Retinal pigment epithelial cell (primary cell): ENCODE measurements at regions not wholly inside any gene's neighbourhood (a gene's known extent, or its start where the extent isn't known, plus 50 kb on each side); places are given as distances from the start of the nearest gene placed in this dataset.
"Not testable (repeated sequence)": the region's sequence is repeated elsewhere in the genome, so short reads cannot be mapped to it uniquely, and the experiment has no call there.

Experiments
- DNase-seq: peaks from one replicate; pipeline ENCODE4 v3.0.0-alpha.2; 2010; ENCODE audit warnings: low read depth
- H3K4me3 ChIP-seq: 2 replicates; pipeline ENCODE4 v1.5.1; 2011; ENCODE audit warnings: mild to moderate bottlenecking, low read length, control low read depth, moderate library complexity
- TF ChIP-seq, protein P1 (sequence below): conservative IDR thresholded peaks from 2 replicates; pipeline ENCODE4 v1.5.1; 2011; ENCODE audit warnings: low read depth, low read length, control low read depth, inconsistent platforms

GRCh38 chr4:174056959-174057358 lies 226.5 kb downstream of the FBXO8 start:
- TF ChIP-seq, protein P1, sequence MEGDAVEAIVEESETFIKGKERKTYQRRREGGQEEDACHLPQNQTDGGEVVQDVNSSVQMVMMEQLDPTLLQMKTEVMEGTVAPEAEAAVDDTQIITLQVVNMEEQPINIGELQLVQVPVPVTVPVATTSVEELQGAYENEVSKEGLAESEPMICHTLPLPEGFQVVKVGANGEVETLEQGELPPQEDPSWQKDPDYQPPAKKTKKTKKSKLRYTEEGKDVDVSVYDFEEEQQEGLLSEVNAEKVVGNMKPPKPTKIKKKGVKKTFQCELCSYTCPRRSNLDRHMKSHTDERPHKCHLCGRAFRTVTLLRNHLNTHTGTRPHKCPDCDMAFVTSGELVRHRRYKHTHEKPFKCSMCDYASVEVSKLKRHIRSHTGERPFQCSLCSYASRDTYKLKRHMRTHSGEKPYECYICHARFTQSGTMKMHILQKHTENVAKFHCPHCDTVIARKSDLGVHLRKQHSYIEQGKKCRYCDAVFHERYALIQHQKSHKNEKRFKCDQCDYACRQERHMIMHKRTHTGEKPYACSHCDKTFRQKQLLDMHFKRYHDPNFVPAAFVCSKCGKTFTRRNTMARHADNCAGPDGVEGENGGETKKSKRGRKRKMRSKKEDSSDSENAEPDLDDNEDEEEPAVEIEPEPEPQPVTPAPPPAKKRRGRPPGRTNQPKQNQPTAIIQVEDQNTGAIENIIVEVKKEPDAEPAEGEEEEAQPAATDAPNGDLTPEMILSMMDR = no peak
- no peak overlapping the region for H3K4me3 ChIP-seq
- no peak for DNase-seq

- no peak overlapping the region for H3K4me3 ChIP-seq
- TF ChIP-seq, protein P1 = no peak
- no peak for DNase-seq
Observed at GRCh38 chr4:174055344-174055743, 228.1 kb downstream of the FBXO8 start.

GRCh38 chr4:174053895-174054294 lies 229.6 kb downstream of the FBXO8 start:
- DNase-seq = no peak
- TF ChIP-seq, protein P1 = no peak

GRCh38 chr4:174047363-174047762 lies 236.1 kb downstream of the FBXO8 start:
- no peak for DNase-seq
- H3K4me3 ChIP-seq = no peak overlapping the region
- TF ChIP-seq, protein P1 = no peak

More at GRCh38 chr4:174053895-174054294, 229.6 kb downstream of the FBXO8 start:
- H3K4me3 ChIP-seq = no peak overlapping the region

DNA sequence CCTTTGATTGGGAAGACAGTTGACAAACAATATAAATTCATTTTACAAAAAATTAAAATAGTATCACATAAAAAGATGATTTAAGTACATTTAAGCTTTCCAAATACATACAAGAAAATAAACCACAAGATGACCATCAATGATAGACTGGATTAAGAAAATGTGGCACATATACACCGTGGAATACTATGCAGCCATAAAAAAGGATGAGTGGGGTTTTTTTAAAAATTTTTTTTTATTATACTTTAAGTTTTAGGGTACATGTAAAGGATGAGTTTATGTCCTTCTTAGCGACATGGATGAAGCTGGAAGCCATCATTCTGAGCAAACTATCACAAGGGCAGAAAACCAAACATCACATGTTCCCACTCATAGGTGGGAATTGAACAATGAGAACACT lies 237.6 kb downstream of the FBXO8 start:
- H3K4me3 ChIP-seq, DNase-seq: not testable (repeated sequence)

- H3K4me3 ChIP-seq = no peak overlapping the region
- TF ChIP-seq, protein P1 = no peak
- no peak for DNase-seq
Observed at GRCh38 chr4:174045381-174045780, 238.1 kb downstream of the FBXO8 start.

DNA sequence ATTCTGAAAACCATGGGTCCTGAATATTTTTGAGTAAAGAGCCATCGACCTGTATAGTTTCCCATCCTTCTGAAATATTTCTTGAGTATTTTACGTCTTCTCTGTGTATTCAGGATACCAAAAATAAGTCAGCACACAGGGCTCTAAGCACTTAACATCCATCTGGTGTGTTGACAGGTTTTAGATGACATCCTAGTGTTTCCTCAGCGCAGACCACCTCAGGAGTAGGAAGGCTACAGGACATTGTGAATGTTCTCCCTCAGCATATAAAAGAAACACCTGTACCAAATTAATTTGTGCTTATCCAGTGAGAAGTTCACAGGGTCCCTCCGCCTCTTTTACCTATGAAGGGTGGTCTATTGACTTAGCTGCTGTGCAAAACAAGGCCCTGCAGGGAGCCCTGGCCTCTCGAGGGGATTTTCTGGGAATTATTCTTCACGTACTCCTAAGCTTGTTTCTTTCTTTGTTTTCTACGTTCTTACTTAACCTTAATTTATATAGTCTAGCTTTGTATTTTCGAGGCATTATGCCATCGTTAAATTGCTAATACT lies 241.8 kb downstream of the FBXO8 start:
- TF ChIP-seq, protein P1 = no peak
- no peak for DNase-seq

GRCh38 chr4:174040287-174040686 lies 243.2 kb downstream of the FBXO8 start:
- TF ChIP-seq, protein P1 = no peak
- no peak for DNase-seq
- no peak overlapping the region for H3K4me3 ChIP-seq

More for the DNA sequence above, 241.8 kb downstream of the FBXO8 start:
- no peak overlapping the region for H3K4me3 ChIP-seq
